Esophagus squamous epithelium (tissue), 5 donors: ENCODE measurements at regions not wholly inside any gene's neighbourhood (a gene's known extent, or its start where the extent isn't known, plus 50 kb on each side); places are given as distances from the start of the nearest gene placed in this dataset.

Source experiments
- DNase-seq: peaks from one replicate; lab custom pipeline; 2025; lab: John Stamatoyannopoulos, UW
- H3K27ac ChIP-seq, 4 donors: fragments of 200-600 bp; sonication (generic); one replicate each; pipeline ENCODE4 v1.5.1; 2016 to 2019; ENCODE audit warnings: mild to moderate bottlenecking in 1 of 4
- H3K27me3 ChIP-seq, 4 donors: fragments of 200-600 bp; sonication (generic); 1 replicate in 3 of 4; 2 replicates in 1 of 4; pipeline versions ENCODE4 v1.5.1 to v1.6.0; 2017 to 2021; ENCODE audit warnings: antibody characterized with exemption in 1 of 4
- H3K36me3 ChIP-seq, 3 donors: fragments of 200-600 bp; sonication (generic); one replicate each; pipeline ENCODE4 v1.5.1; 2016 to 2019
- H3K4me1 ChIP-seq, 3 donors: fragments of 200-600 bp; sonication (generic); one replicate each; pipeline ENCODE4 v1.5.1; 2017 to 2019
- H3K4me3 ChIP-seq, 4 donors: fragments of 200-600 bp; sonication (generic); 1 replicate in 3 of 4; 2 replicates in 1 of 4; pipeline ENCODE4 v1.5.1; 2016 to 2019; ENCODE audit warnings: mild to moderate bottlenecking in 2 of 4, moderate library complexity in 1 of 4
- H3K9me3 ChIP-seq, 3 donors: fragments of 200-600 bp; sonication (generic); one replicate each; pipeline ENCODE4 v1.5.1; 2016 to 2019
- CTCF ChIP-seq, 6 experiments: fragments of 450-650 bp in 4 of 6; fragments of 200-600 bp in 2 of 6; sonication (generic) in 2 of 6; IDR thresholded peaks; one replicate each; pipeline ENCODE4 v1.5.1; 2016 to 2019; ENCODE audit warnings: antibody characterized with exemption in 6 of 6, mild to moderate bottlenecking in 4 of 6, moderate library complexity in 4 of 6
- POLR2A ChIP-seq, 4 donors: fragments of 450-650 bp; IDR thresholded peaks; one replicate each; pipeline ENCODE4 v1.6.1; 2017; ENCODE audit warnings: antibody characterized with exemption in 4 of 4, mild to moderate bottlenecking in 4 of 4, moderate library complexity in 3 of 4
- WGBS, 2 donors: methylation state at CpG; one replicate each; pipeline ENCODE4 v1.1.5; 2018; 5-methylcytosine and 5-hydroxymethylcytosine counted together
- intact Hi-C: fragments of 100-400 bp; cut with DNase I; formaldehyde crosslinking; loops from one replicate; pipeline ENCODE4 v1.15.0; 2022
- donor health status: DM: yes; HTN: yes; CAD: no.

- Histone ChIP-seq H3K9me3 (peaks cover 0 to 9% (median 0%) of the 10 kb centered on the region in 3 donors), H3K4me1 (no peaks in the 10 kb centered on the region), H3K27me3 (no peaks in the 10 kb centered on the region), H3K4me3 (no peak overlapping the region), H3K36me3 (no peaks in the 10 kb centered on the region), H3K27ac (no peak overlapping the region)
- no peak for TF ChIP-seq POLR2A (IDR thresholded peaks at IDR 0.05)
- TF ChIP-seq CTCF (IDR thresholded peaks at IDR 0.05), result no peak
- intact Hi-C loops, result no loop called here
- DNase-seq, result no peak
- 64 to 69% methylated on average over 2 of the region's 2 CpGs for WGBS, 2 donors
Observed at GRCh38 chr7:125218076-125218475, 288.5 kb upstream of the POT1 start.

DNA sequence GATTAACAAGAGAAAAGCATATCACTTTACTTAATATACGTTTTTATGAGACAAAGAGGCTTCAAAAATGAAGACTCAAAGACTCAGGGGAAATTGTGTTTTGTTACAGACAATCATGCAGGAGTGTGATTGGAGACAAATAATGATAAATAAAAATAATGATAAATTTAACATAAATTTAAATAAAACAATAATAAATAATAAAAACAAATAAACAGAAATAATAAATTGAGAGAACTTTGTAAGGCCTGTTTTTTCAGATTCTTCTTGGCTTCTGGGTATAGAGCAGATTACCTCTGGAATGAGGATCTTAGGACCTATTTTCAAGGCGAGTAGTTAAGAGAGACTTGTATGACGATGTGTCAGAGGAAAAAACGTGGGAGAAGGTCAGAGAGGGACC, 271.4 kb upstream of the POT1 start:
- no peak overlapping the region for H3K4me3 ChIP-seq
- H3K27ac ChIP-seq, result no peak overlapping the region
- H3K36me3 ChIP-seq, result no peaks in the 10 kb centered on the region
- intact Hi-C loops, result no loop called here
- H3K4me1 ChIP-seq, result no peaks in the 10 kb centered on the region
- no peaks in the 10 kb centered on the region for H3K27me3 ChIP-seq
- H3K9me3 ChIP-seq, result no peaks in the 10 kb centered on the region
- DNase-seq, result no peak
- TF ChIP-seq POLR2A (IDR thresholded peaks at IDR 0.05) (no peak), CTCF (IDR thresholded peaks at IDR 0.05) (no peak)
- 57 to 63% methylated on average over 4 of the region's 4 CpGs for WGBS, 2 donors

- 43 to 60% methylated on average over 6 of the region's 6 CpGs for WGBS, 2 donors
- no peaks in the 10 kb centered on the region for H3K36me3 ChIP-seq
- H3K27me3 ChIP-seq, result no peaks in the 10 kb centered on the region
- no peak overlapping the region for H3K4me3 ChIP-seq
- no peaks in the 10 kb centered on the region for H3K4me1 ChIP-seq
- H3K9me3 ChIP-seq, result peaks cover 0 to 4% (median 0%) of the 10 kb centered on the region in 3 donors
- DNase-seq, result no peak
- H3K27ac ChIP-seq, result no peak overlapping the region
- TF ChIP-seq POLR2A (IDR thresholded peaks at IDR 0.05), result no peak
- TF ChIP-seq CTCF (IDR thresholded peaks at IDR 0.05), result no peak
- intact Hi-C loops, result no loop called here
Observed at GRCh38 chr7:125197731-125198393, 268.2 kb upstream of the POT1 start.

DNA sequence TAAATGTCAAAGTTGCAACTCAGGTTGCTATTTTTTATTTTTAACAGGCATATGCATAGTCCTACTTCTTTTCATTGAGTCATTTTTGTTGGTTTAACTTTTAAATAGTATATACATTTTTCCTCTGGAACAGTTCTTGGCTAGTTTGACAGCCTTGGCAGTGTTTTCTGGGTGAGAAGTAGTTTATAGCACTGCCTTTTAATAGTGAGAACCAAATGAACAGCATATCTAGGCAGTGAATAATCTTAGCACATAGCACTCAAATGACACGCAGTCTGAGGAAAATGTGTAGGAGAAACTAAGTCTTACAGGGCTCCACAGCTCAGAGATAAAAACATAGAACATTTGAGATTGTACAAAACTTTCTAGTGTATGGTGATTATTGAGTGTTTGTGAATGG, 265.5 kb upstream of the POT1 start:
- peaks cover 0 to 4% (median 0%) of the 10 kb centered on the region in 3 donors for H3K9me3 ChIP-seq
- H3K27ac ChIP-seq, result no peak overlapping the region
- no peaks in the 10 kb centered on the region for H3K36me3 ChIP-seq
- H3K27me3 ChIP-seq, result no peaks in the 10 kb centered on the region
- H3K4me1 ChIP-seq, result no peaks in the 10 kb centered on the region
- TF ChIP-seq POLR2A (IDR thresholded peaks at IDR 0.05) (no peak), CTCF (IDR thresholded peaks at IDR 0.05) (no peak)
- no peak overlapping the region for H3K4me3 ChIP-seq
- intact Hi-C loops, result no loop called here
- 43% methylated on average over 1 of the region's 1 CpG for WGBS, 2 donors
- DNase-seq, result no peak

- intact Hi-C loops, result no loop called here
- no peak overlapping the region for H3K27ac ChIP-seq
- H3K9me3 ChIP-seq, result peaks cover 0 to 4% (median 0%) of the 10 kb centered on the region in 3 donors
- no peaks in the 10 kb centered on the region for H3K27me3 ChIP-seq
- WGBS, 2 donors, result 31 to 32% methylated on average over 2 of the region's 2 CpGs
- no peak for TF ChIP-seq POLR2A (IDR thresholded peaks at IDR 0.05)
- no peak for TF ChIP-seq CTCF (IDR thresholded peaks at IDR 0.05)
- no peaks in the 10 kb centered on the region for H3K36me3 ChIP-seq
- no peaks in the 10 kb centered on the region for H3K4me1 ChIP-seq
- DNase-seq, result no peak
- H3K4me3 ChIP-seq, result no peak overlapping the region
Observed at GRCh38 chr7:125193263-125193662, 263.6 kb upstream of the POT1 start.
